ENCODE measurements at regions not wholly inside any gene's neighbourhood (a gene's known extent, or its start where the extent isn't known, plus 50 kb on each side); places are given as distances from the start of the nearest gene placed in this dataset.

DNA sequence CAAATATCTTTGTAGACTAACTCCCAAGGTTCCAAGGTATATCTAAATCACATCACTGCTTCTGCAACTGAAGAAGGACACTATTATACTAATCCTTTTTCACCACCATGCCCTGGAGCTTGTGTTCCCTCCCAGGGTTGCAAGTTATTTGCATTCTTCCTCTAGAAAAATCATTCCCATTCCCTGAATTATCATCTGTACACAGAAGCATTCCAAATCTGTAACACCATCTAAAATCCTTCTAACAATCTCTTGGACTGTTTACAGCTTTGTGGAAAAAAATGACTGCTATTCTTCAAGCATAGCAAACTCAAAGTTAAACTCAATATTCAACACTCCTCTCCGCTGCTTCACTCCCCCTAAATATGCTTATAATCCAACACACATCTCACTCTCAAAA lies 1570.8 kb upstream of the ADGRL3 start:
- TF ChIP-seq GATA2 (IDR thresholded peaks at IDR 0.05; ENCODE audit: low read depth, low read length), result no peak
- TF ChIP-seq GATA3 (IDR thresholded peaks at IDR 0.05; ENCODE audit: low read depth, low read length), result no peak
